ENCODE measurements at regions not wholly inside any gene's neighbourhood (a gene's known extent, or its start where the extent isn't known, plus 50 kb on each side); places are given as distances from the start of the nearest gene placed in this dataset.
"Not testable (repeated sequence)": the region's sequence is repeated elsewhere in the genome, so short reads cannot be mapped to it uniquely, and the experiment has no call there.

GRCh38 chr4:141534985-141535384 lies 101.4 kb upstream of the IL15 start:
- H3K9ac ChIP-seq, result no peak overlapping the region
- no peak overlapping the region for H3K27ac ChIP-seq
- H3K27me3 ChIP-seq, result no peaks in the 10 kb centered on the region
- no peak for TF ChIP-seq Cebpa-rat (IDR thresholded peaks at IDR 0.05)
- no peak overlapping the region for H3K4me2 ChIP-seq
- H3K4me1 ChIP-seq, result no peaks in the 10 kb centered on the region
- H4K20me1 ChIP-seq, result no peaks in the 10 kb centered on the region
- no peaks in the 10 kb centered on the region for H3K36me3 ChIP-seq
- H3K4me3 ChIP-seq, result no peak overlapping the region
- peaks cover 7 to 31% (median 14%) of the 10 kb centered on the region in 11 experiments for H3K9me3 ChIP-seq (replicated peaks in 1 of 11)

GRCh38 chr4:141538001-141538400 lies 98.4 kb upstream of the IL15 start:
- Histone ChIP-seq H3K4me3 (no peak overlapping the region), H3K9me3 (replicated peaks in 1 of 11) (peaks cover 7 to 30% (median 14%) of the 10 kb centered on the region in 11 experiments), H4K20me1 (no peaks in the 10 kb centered on the region), H3K9ac (no peak overlapping the region), H3K4me1 (no peaks in the 10 kb centered on the region), H3K36me3 (no peaks in the 10 kb centered on the region), H3K27me3 (no peaks in the 10 kb centered on the region), H3K4me2 (no peak overlapping the region), H3K27ac (no peak overlapping the region)
- no peak for TF ChIP-seq Cebpa-rat (IDR thresholded peaks at IDR 0.05)

GRCh38 chr4:141540643-141541042 lies 95.7 kb upstream of the IL15 start:
- no peak overlapping the region for H3K4me2 ChIP-seq
- no peaks in the 10 kb centered on the region for H3K27me3 ChIP-seq
- no peaks in the 10 kb centered on the region for H3K4me1 ChIP-seq
- no peak overlapping the region for H3K9ac ChIP-seq
- H3K27ac ChIP-seq, result no peak overlapping the region
- peaks cover 7 to 30% (median 14%) of the 10 kb centered on the region in 11 experiments for H3K9me3 ChIP-seq (replicated peaks in 1 of 11)
- TF ChIP-seq Cebpa-rat (IDR thresholded peaks at IDR 0.05), result no peak
- no peaks in the 10 kb centered on the region for H3K36me3 ChIP-seq
- no peak overlapping the region for H3K4me3 ChIP-seq
- H4K20me1 ChIP-seq, result no peaks in the 10 kb centered on the region

- no peak for TF ChIP-seq Cebpa-rat (IDR thresholded peaks at IDR 0.05)
- Histone ChIP-seq H3K9me3 (replicated peaks in 1 of 11) (peaks cover 7 to 26% (median 14%) of the 10 kb centered on the region in 11 experiments), H3K36me3 (no peaks in the 10 kb centered on the region), H3K4me2 (no peak overlapping the region), H3K9ac (no peak overlapping the region), H4K20me1 (no peaks in the 10 kb centered on the region), H3K27ac (no peak overlapping the region), H3K4me1 (no peaks in the 10 kb centered on the region), H3K27me3 (no peaks in the 10 kb centered on the region), H3K4me3 (no peak overlapping the region)
Observed at GRCh38 chr4:141541851-141542250, 94.5 kb upstream of the IL15 start.

- H3K9ac ChIP-seq, result no peak overlapping the region
- H3K9me3 ChIP-seq (replicated peaks in 1 of 11), result peaks cover 4 to 13% (median 7%) of the 10 kb centered on the region in 11 experiments
- H3K27ac ChIP-seq, result no peak overlapping the region
- H3K4me1 ChIP-seq, result no peaks in the 10 kb centered on the region
- no peak overlapping the region for H3K4me3 ChIP-seq
- H4K20me1 ChIP-seq, result no peaks in the 10 kb centered on the region
- no peak overlapping the region for H3K4me2 ChIP-seq
- no peaks in the 10 kb centered on the region for H3K36me3 ChIP-seq
- no peak for TF ChIP-seq Cebpa-rat (IDR thresholded peaks at IDR 0.05)
- H3K27me3 ChIP-seq, result no peaks in the 10 kb centered on the region
Observed at GRCh38 chr4:141543176-141543575, 93.2 kb upstream of the IL15 start.

- Histone ChIP-seq H3K9ac (no peak overlapping the region), H3K9me3 (replicated peaks in 1 of 11) (peaks cover 0 to 8% (median 2%) of the 10 kb centered on the region in 11 experiments; a peak in 12 of 22 replicates), H3K27me3 (no peaks in the 10 kb centered on the region), H3K27ac (no peak overlapping the region), H3K36me3 (no peaks in the 10 kb centered on the region), H3K4me1 (no peaks in the 10 kb centered on the region), H4K20me1 (no peaks in the 10 kb centered on the region), H3K4me2 (no peak overlapping the region; a peak in 1 of 22 replicates), H3K4me3 (no peak overlapping the region)
- no peak for TF ChIP-seq Cebpa-rat (IDR thresholded peaks at IDR 0.05)
Observed at GRCh38 chr4:141543706-141544105, 92.7 kb upstream of the IL15 start.

GRCh38 chr4:141548791-141549190 lies 87.6 kb upstream of the IL15 start:
- Histone ChIP-seq H3K27ac (no peak overlapping the region), H3K27me3 (no peaks in the 10 kb centered on the region), H3K9me3 (replicated peaks in 1 of 11) (peaks cover 0 to 19% (median 6%) of the 10 kb centered on the region in 11 experiments; a peak in 7 of 22 replicates), H3K9ac (no peak overlapping the region), H3K4me2 (no peak overlapping the region), H4K20me1 (no peaks in the 10 kb centered on the region), H3K4me1 (no peaks in the 10 kb centered on the region), H3K36me3 (no peaks in the 10 kb centered on the region), H3K4me3 (no peak overlapping the region)
- TF ChIP-seq Cebpa-rat (IDR thresholded peaks at IDR 0.05), result no peak

- TF ChIP-seq Cebpa-rat (IDR thresholded peaks at IDR 0.05), result no peak
- Histone ChIP-seq H3K9ac (no peak overlapping the region), H3K36me3 (no peaks in the 10 kb centered on the region), H3K4me2 (no peak overlapping the region), H3K4me1 (no peaks in the 10 kb centered on the region), H3K9me3 (replicated peaks in 1 of 11) (no peaks in the 10 kb centered on the region), H3K4me3 (no peak overlapping the region), H3K27ac (no peak overlapping the region), H3K27me3 (no peaks in the 10 kb centered on the region), H4K20me1 (no peaks in the 10 kb centered on the region)
Observed at GRCh38 chr4:141560056-141560455, 76.3 kb upstream of the IL15 start.

- no peak overlapping the region for H3K4me3 ChIP-seq
- no peak overlapping the region for H3K9ac ChIP-seq
- no peaks in the 10 kb centered on the region for H3K27me3 ChIP-seq
- H3K4me2 ChIP-seq, result no peak overlapping the region
- H3K9me3 ChIP-seq (replicated peaks in 1 of 11), result no peaks in the 10 kb centered on the region
- H4K20me1 ChIP-seq, result no peaks in the 10 kb centered on the region
- TF ChIP-seq Cebpa-rat (IDR thresholded peaks at IDR 0.05), result no peak
- H3K4me1 ChIP-seq, result no peaks in the 10 kb centered on the region
- H3K27ac ChIP-seq, result no peak overlapping the region
- no peaks in the 10 kb centered on the region for H3K36me3 ChIP-seq
Observed at GRCh38 chr4:141562649-141563048, 73.7 kb upstream of the IL15 start.

GRCh38 chr4:141563723-141564122 lies 72.7 kb upstream of the IL15 start:
- H3K9ac ChIP-seq, result no peak overlapping the region
- H3K36me3 ChIP-seq, result no peaks in the 10 kb centered on the region
- no peak overlapping the region for H3K4me3 ChIP-seq
- H3K4me1 ChIP-seq, result no peaks in the 10 kb centered on the region
- no peak overlapping the region for H3K27ac ChIP-seq
- H4K20me1 ChIP-seq, result no peaks in the 10 kb centered on the region
- TF ChIP-seq Cebpa-rat (IDR thresholded peaks at IDR 0.05), result no peak
- no peak overlapping the region for H3K4me2 ChIP-seq
- H3K9me3 ChIP-seq (replicated peaks in 1 of 11), result no peaks in the 10 kb centered on the region
- no peaks in the 10 kb centered on the region for H3K27me3 ChIP-seq

- H3K36me3 ChIP-seq; H3K4me1 ChIP-seq; H3K27ac ChIP-seq; H3K4me3 ChIP-seq; H3K4me2 ChIP-seq; H3K9ac ChIP-seq; H3K27me3 ChIP-seq; H3K9me3 ChIP-seq (replicated peaks in 1 of 11); H4K20me1 ChIP-seq: not testable (repeated sequence)
Observed at GRCh38 chr4:141564961-141565360, 71.4 kb upstream of the IL15 start.
